ENCODE measurements at regions not wholly inside any gene's neighbourhood (a gene's known extent, or its start where the extent isn't known, plus 50 kb on each side); places are given as distances from the start of the nearest gene placed in this dataset.

- 95% methylated on average over 2 of the region's 4 CpGs for WGBS (ENCODE audit: insufficient coverage)
- H3K4me3 ChIP-seq (ENCODE audit: control extremely low read depth in 1 of 5, extremely low read depth in 1 of 5, insufficient read depth in 1 of 5, low read depth in 2 of 5, low read length in 4 of 5), result no peak overlapping the region
- no peak overlapping the region for H3K9ac ChIP-seq (ENCODE audit: low read length)
- Mint-ChIP-seq H3K4me3 (no peak overlapping the region), H3K27me3 (peaks cover 10% of the 10 kb centered on the region), H3K4me1 (no peaks in the 10 kb centered on the region), H3K27ac (no peak overlapping the region), H3K9me3 (ENCODE audit: insufficient read depth) (no peaks in the 10 kb centered on the region)
- no peaks in the 10 kb centered on the region for H3K4me1 ChIP-seq (ENCODE audit: control insufficient read depth in 2 of 2, insufficient read depth in 2 of 2, low read length in 2 of 2)
- DNase-seq, result no peak
- ChIA-PET POLR2A (no interaction called here), CTCF (no interaction called here)
- H3K27ac ChIP-seq (ENCODE audit: low read length in 2 of 2), result no peak overlapping the region
- no peaks in the 10 kb centered on the region for H3K9me3 ChIP-seq (ENCODE audit: control extremely low read depth in 1 of 3, control insufficient read depth in 2 of 3, insufficient read depth in 1 of 3, low read length in 2 of 3)
- no peak for ATAC-seq (ENCODE audit: low read depth)
- H4K20me1 ChIP-seq (ENCODE audit: control insufficient read depth, insufficient read depth, low read length, poor library complexity, severe bottlenecking), result no peaks in the 10 kb centered on the region
- no peak overlapping the region for H2AFZ ChIP-seq (ENCODE audit: insufficient read depth, low read depth, low read length, poor library complexity, severe bottlenecking)
- intact Hi-C loops (cut with micrococcal nuclease), result no loop called here
- no peaks in the 10 kb centered on the region for H3K36me3 ChIP-seq (replicated peaks in 1 of 2; ENCODE audit: control extremely low read depth in 1 of 2, control insufficient read depth in 1 of 2, extremely low read depth in 1 of 2, insufficient read depth in 2 of 2, low read length in 1 of 2)
- no peaks in the 10 kb centered on the region for H3K79me2 ChIP-seq (ENCODE audit: control insufficient read depth, insufficient read depth, low read length)
- H3K4me2 ChIP-seq (replicated peaks; ENCODE audit: low read depth, low read length, poor library complexity, severe bottlenecking), result no peak overlapping the region
- H3K27me3 ChIP-seq (replicated peaks in 1 of 4; ENCODE audit: control extremely low read depth in 1 of 4, control insufficient read depth in 3 of 4, insufficient read depth in 4 of 4, low read length in 3 of 4), result no peaks in the 10 kb centered on the region
- TF ChIP-seq EZH2 (IDR thresholded peaks at IDR 0.05; ENCODE audit: borderline replicate concordance, insufficient read depth, low read depth, low read length, poor library complexity, severe bottlenecking) (no peak), CTCF (IDR thresholded peaks at IDR 0.05) (no peak)
These were observed 709.8 kb upstream of the FANCL start for GRCh38 chr2:58950795-58951462.

GRCh38 chr2:58939388-58939787 is 698.3 kb upstream of the FANCL start:
- TF ChIP-seq CTCF (IDR thresholded peaks at IDR 0.05) (no peak), EZH2 (IDR thresholded peaks at IDR 0.05; ENCODE audit: borderline replicate concordance, insufficient read depth, low read depth, low read length, poor library complexity, severe bottlenecking) (no peak)
- H3K27me3 Mint-ChIP-seq, result peaks cover 9% of the 10 kb centered on the region
- H3K9me3 ChIP-seq (ENCODE audit: control extremely low read depth in 1 of 3, control insufficient read depth in 2 of 3, insufficient read depth in 1 of 3, low read length in 2 of 3), result peaks cover 0 to 9% (median 5%) of the 10 kb centered on the region in 3 donors
- ChIA-PET CTCF (no interaction called here), POLR2A (no interaction called here)
- no peaks in the 10 kb centered on the region for H3K36me3 ChIP-seq (replicated peaks in 1 of 2; ENCODE audit: control extremely low read depth in 1 of 2, control insufficient read depth in 1 of 2, extremely low read depth in 1 of 2, insufficient read depth in 2 of 2, low read length in 1 of 2)
- no peak overlapping the region for H3K4me3 ChIP-seq (ENCODE audit: control extremely low read depth in 1 of 5, extremely low read depth in 1 of 5, insufficient read depth in 1 of 5, low read depth in 2 of 5, low read length in 4 of 5)
- no peak for DNase-seq
- no peaks in the 10 kb centered on the region for H3K4me1 Mint-ChIP-seq
- no peaks in the 10 kb centered on the region for H3K4me1 ChIP-seq (ENCODE audit: control insufficient read depth in 2 of 2, insufficient read depth in 2 of 2, low read length in 2 of 2)
- ATAC-seq (ENCODE audit: low read depth), result no peak
- H3K4me3 Mint-ChIP-seq, result no peak overlapping the region
- H3K9ac ChIP-seq (ENCODE audit: low read length), result no peak overlapping the region
- intact Hi-C loops (cut with micrococcal nuclease), result no loop called here
- H2AFZ ChIP-seq (ENCODE audit: insufficient read depth, low read depth, low read length, poor library complexity, severe bottlenecking), result no peak overlapping the region
- H3K27me3 ChIP-seq (replicated peaks in 1 of 4; ENCODE audit: control extremely low read depth in 1 of 4, control insufficient read depth in 3 of 4, insufficient read depth in 4 of 4, low read length in 3 of 4), result no peaks in the 10 kb centered on the region
- no peak overlapping the region for H3K27ac Mint-ChIP-seq
- no peaks in the 10 kb centered on the region for H3K79me2 ChIP-seq (ENCODE audit: control insufficient read depth, insufficient read depth, low read length)
- H4K20me1 ChIP-seq (ENCODE audit: control insufficient read depth, insufficient read depth, low read length, poor library complexity, severe bottlenecking), result no peaks in the 10 kb centered on the region
- H3K9me3 Mint-ChIP-seq (ENCODE audit: insufficient read depth), result peaks cover 12% of the 10 kb centered on the region
- no peak overlapping the region for H3K4me2 ChIP-seq (replicated peaks; ENCODE audit: low read depth, low read length, poor library complexity, severe bottlenecking)
- no peak overlapping the region for H3K27ac ChIP-seq (ENCODE audit: low read length in 2 of 2)
